K562 (cell line): ENCODE measurements at regions not wholly inside any gene's neighbourhood (a gene's known extent, or its start where the extent isn't known, plus 50 kb on each side); places are given as distances from the start of the nearest gene placed in this dataset.
A peak's percentile ranks its signal among the peaks of the same experiment; 100 is the strongest.

ENCODE experiments used
- AFF1 ChIP-seq, 2 experiments: fragments of 450-650 bp; IDR thresholded peaks; 2 replicates each; pipeline ENCODE4 v1.6.1; 2018; ENCODE audit warnings: mild to moderate bottlenecking in 2 of 2, low read depth in 1 of 2; ENCODE audit not compliant: partially characterized antibody in 2 of 2
- BCOR ChIP-seq: fragments of 450-650 bp; IDR thresholded peaks from 2 replicates; pipeline ENCODE4 v1.6.1; 2016
- BRD9 ChIP-seq: fragments of 450-650 bp; IDR thresholded peaks from 2 replicates; pipeline ENCODE4 v1.6.1; 2018; ENCODE audit warnings: low read depth; ENCODE audit not compliant: partially characterized antibody
- CXXC5 ChIP-seq: fragments of 250-450 bp; sonication (Bioruptor Pico); IDR thresholded peaks from 2 replicates; pipeline ENCODE4 v1.8.0; 2022; ENCODE audit warnings: inconsistent platforms, mild to moderate bottlenecking, moderate library complexity
- E2F1 ChIP-seq: sonication (generic); formaldehyde crosslinking; IDR thresholded peaks from 2 replicates; pipeline ENCODE4 v1.8.1; 2023; ENCODE audit warnings: mild to moderate bottlenecking, missing genetic modification reagents, moderate library complexity
- E2F5 ChIP-seq: sonication (generic); formaldehyde crosslinking; IDR thresholded peaks from 2 replicates; pipeline ENCODE4 v1.8.0; 2022; ENCODE audit warnings: mild to moderate bottlenecking, missing genetic modification reagents
- GATAD2A ChIP-seq: fragments of 450-650 bp; IDR thresholded peaks from 2 replicates; pipeline ENCODE4 v1.6.1; 2017
- HNRNPL ChIP-seq: fragments of 200-400 bp; formaldehyde crosslinking; IDR thresholded peaks from 2 replicates; pipeline ENCODE4 v1.6.1; 2017; ENCODE audit warnings: low read depth, mild to moderate bottlenecking, low read length
- KLF13 ChIP-seq: fragments of 450-650 bp; IDR thresholded peaks from 2 replicates; pipeline ENCODE4 v1.6.1; 2016; ENCODE audit warnings: missing genetic modification characterization, low read depth, mild to moderate bottlenecking, missing compliant biosample characterization, moderate library complexity, borderline replicate concordance
- POLR3A ChIP-seq: IDR thresholded peaks from 2 replicates; pipeline ENCODE4 v1.6.1; 2011; ENCODE audit warnings: borderline replicate concordance, mild to moderate bottlenecking, moderate library complexity; ENCODE audit not compliant: insufficient read length, insufficient read depth; ENCODE audit errors: extremely low read depth
- RFX1 ChIP-seq: fragments of 450-650 bp; IDR thresholded peaks from 2 replicates; pipeline ENCODE4 v1.6.1; 2016; ENCODE audit warnings: mild to moderate bottlenecking, moderate library complexity
- TARDBP ChIP-seq: fragments of 450-650 bp; IDR thresholded peaks from 2 replicates; pipeline ENCODE4 v1.6.1; 2016
- ZBTB2 ChIP-seq: fragments of 450-650 bp; IDR thresholded peaks from 2 replicates; pipeline ENCODE4 v1.6.1; 2016; ENCODE audit warnings: antibody characterized with exemption
- ZC3H11A ChIP-seq: IDR thresholded peaks from 2 replicates; pipeline ENCODE4 v1.6.1; 2012; ENCODE audit warnings: low read depth, low read length, improper control_type of control experiment
- ZNF143 ChIP-seq: sonication (generic); formaldehyde crosslinking; IDR thresholded peaks from 2 replicates; pipeline ENCODE4 v1.9.0; 2022; ENCODE audit warnings: mild to moderate bottlenecking, missing genetic modification reagents
- ZNF146 ChIP-seq: IDR thresholded peaks from one replicate; pipeline ENCODE4 v1.6.1; 2018; ENCODE audit warnings: missing compliant biosample characterization; ENCODE audit not compliant: unreplicated experiment
- ZNF165 ChIP-seq: fragments of 250-450 bp; sonication (Bioruptor Pico); IDR thresholded peaks from 2 replicates; pipeline ENCODE4 v1.4.0; 2020; ENCODE audit warnings: borderline replicate concordance
- ZNF224 ChIP-seq: sonication (generic); formaldehyde crosslinking; IDR thresholded peaks from 2 replicates; pipeline ENCODE4 v1.8.0; 2022; ENCODE audit warnings: mild to moderate bottlenecking, missing genetic modification reagents
- ZNF589 ChIP-seq: fragments of 200-800 bp; sonication (Bioruptor generic); IDR thresholded peaks from 2 replicates; pipeline ENCODE4 v1.6.1; 2016; ENCODE audit warnings: low read depth, missing genetic modification characterization, missing compliant biosample characterization
- ZNF644 ChIP-seq: fragments of 200-800 bp; sonication (Bioruptor generic); IDR thresholded peaks from 2 replicates; pipeline ENCODE4 v1.6.1; 2016; ENCODE audit warnings: low read depth, missing genetic modification characterization, missing compliant biosample characterization
- ZNF830 ChIP-seq: fragments of 250-450 bp; sonication (Bioruptor Pico); IDR thresholded peaks from 2 replicates; pipeline ENCODE4 v1.5.0; 2021; ENCODE audit warnings: mild to moderate bottlenecking
- ZZZ3 ChIP-seq: fragments of 450-650 bp; IDR thresholded peaks from 2 replicates; pipeline ENCODE4 v1.6.1; 2016; ENCODE audit warnings: antibody characterized with exemption, mild to moderate bottlenecking, moderate library complexity

GRCh38 chr19:27793644-27794493 is 1419.1 kb downstream of the UQCRFS1 start (continued):
- TF ChIP-seq HNRNPL = peak; percentile 21; the same call in 1 of the 2 replicates
- TF ChIP-seq E2F1 (CRISPR knock-in tag) = no peak
- TF ChIP-seq ZNF165 (CRISPR knock-in tag) = no peak
- TF ChIP-seq ZNF146 = no peak
- 0 out of 2 replicates have a peak, but pooled peaks have one; percentile 76 for TF ChIP-seq ZNF830 (CRISPR knock-in tag)
- TF ChIP-seq ZZZ3 = no peak
- no peak for TF ChIP-seq TARDBP
- TF ChIP-seq AFF1 (IDR thresholded peaks at IDR 0.05; ENCODE audit: low read depth in 1 of 2, partially characterized antibody in 2 of 2) = peak in 1 of 2 experiments; percentile 95
- TF ChIP-seq ZNF143 (CRISPR knock-in tag) = peak; percentile 91
- no peak for TF ChIP-seq POLR3A
- no peak for TF ChIP-seq ZC3H11A
- TF ChIP-seq KLF13 = no peak
- TF ChIP-seq E2F5 (CRISPR knock-in tag) = no peak
- TF ChIP-seq ZNF589 (CRISPR knock-in tag) = no peak
- TF ChIP-seq RFX1 = no peak
- TF ChIP-seq ZNF644 (tag) = no peak
- TF ChIP-seq GATAD2A = no peak
- TF ChIP-seq ZBTB2 = no peak
- no peak for TF ChIP-seq BCOR
- TF ChIP-seq BRD9 = no peak
- TF ChIP-seq CXXC5 = peak; percentile 52
- TF ChIP-seq ZNF224 = no peak
